ENCODE measurements at regions not wholly inside any gene's neighbourhood (a gene's known extent, or its start where the extent isn't known, plus 50 kb on each side); places are given as distances from the start of the nearest gene placed in this dataset.
A peak's percentile ranks its signal among the peaks of the same experiment; 100 is the strongest.
"Not testable (repeated sequence)": the region's sequence is repeated elsewhere in the genome, so short reads cannot be mapped to it uniquely, and the experiment has no call there.

- no peak for DNase-seq
Observed at GRCh38 chr17:53316988-53317387, 505.7 kb upstream of the KIF2B start.

- DNase-seq = no peak
Observed at GRCh38 chr17:53316073-53316472, 506.7 kb upstream of the KIF2B start.

- no peak for DNase-seq
Observed at GRCh38 chr17:53314521-53314920, 508.2 kb upstream of the KIF2B start.

GRCh38 chr17:53313746-53314145 lies 509.0 kb upstream of the KIF2B start:
- DNase-seq = peak; percentile 23

GRCh38 chr17:53278466-53278865 lies 544.3 kb upstream of the KIF2B start:
- no peak for DNase-seq

- DNase-seq = no peak
Observed at GRCh38 chr17:53273126-53273525, 549.6 kb upstream of the KIF2B start.

- no peak for DNase-seq
Observed at GRCh38 chr17:53270936-53271335, 551.8 kb upstream of the KIF2B start.

- DNase-seq = no peak
Observed at GRCh38 chr17:53264730-53265129, 558.0 kb upstream of the KIF2B start.

- DNase-seq = no peak
Observed at GRCh38 chr17:53253956-53254597, 568.6 kb upstream of the KIF2B start.

GRCh38 chr17:53249036-53249435 lies 573.7 kb upstream of the KIF2B start:
- no peak for DNase-seq

GRCh38 chr17:53234138-53234537 lies 588.6 kb upstream of the KIF2B start:
- DNase-seq = no peak

- peak; percentile 28 for DNase-seq
Observed at GRCh38 chr17:53227514-53227913, 595.2 kb upstream of the KIF2B start.

- DNase-seq = no peak
Observed at GRCh38 chr17:53227111-53227510, 595.6 kb upstream of the KIF2B start.

- DNase-seq = no peak
Observed at GRCh38 chr17:53219821-53220220, 602.9 kb upstream of the KIF2B start.

GRCh38 chr17:53218723-53219122 lies 604.0 kb upstream of the KIF2B start:
- DNase-seq = no peak

- no peak for DNase-seq
Observed at GRCh38 chr17:53217311-53217710, 605.4 kb upstream of the KIF2B start.

- not testable (repeated sequence) for DNase-seq
Observed at GRCh38 chr17:53208935-53209334, 613.8 kb upstream of the KIF2B start.

GRCh38 chr17:53193044-53193443 lies 629.7 kb upstream of the KIF2B start:
- DNase-seq = no peak

GRCh38 chr17:53191878-53192277 lies 630.8 kb upstream of the KIF2B start:
- peak; percentile 2 for DNase-seq

GRCh38 chr17:53186001-53186400 lies 636.7 kb upstream of the KIF2B start:
- DNase-seq = no peak

- DNase-seq = no peak
Observed at GRCh38 chr17:53176629-53177028, 646.1 kb upstream of the KIF2B start.

GRCh38 chr17:53168413-53168812 lies 654.3 kb upstream of the KIF2B start:
- no peak for DNase-seq

- DNase-seq = no peak
Observed at GRCh38 chr17:53166731-53167130, 656.0 kb upstream of the KIF2B start.

- DNase-seq = peak; percentile 20
Observed at GRCh38 chr17:53150101-53150698, 672.5 kb upstream of the KIF2B start.

- no peak for DNase-seq
Observed at GRCh38 chr17:53149316-53149715, 673.4 kb upstream of the KIF2B start.

All from kidney glomerular epithelial cell (primary cell).